Lower leg skin (tissue), 3 donors: ENCODE measurements at regions not wholly inside any gene's neighbourhood (a gene's known extent, or its start where the extent isn't known, plus 50 kb on each side); places are given as distances from the start of the nearest gene placed in this dataset.

Experiments
- CTCF ChIP-seq, 3 donors: fragments of 450-650 bp; IDR thresholded peaks; one replicate each; pipeline ENCODE4 v1.5.1; 2016; ENCODE audit warnings: antibody characterized with exemption in 3 of 3, mild to moderate bottlenecking in 3 of 3, moderate library complexity in 2 of 3
- POLR2A ChIP-seq, 2 donors: fragments of 450-650 bp; IDR thresholded peaks; one replicate each; pipeline ENCODE4 v1.6.1; 2016 to 2017; ENCODE audit warnings: antibody characterized with exemption in 2 of 2, mild to moderate bottlenecking in 1 of 2, moderate library complexity in 1 of 2

- no peak for TF ChIP-seq CTCF (IDR thresholded peaks at IDR 0.05)
- TF ChIP-seq POLR2A (IDR thresholded peaks at IDR 0.05), result no peak
Measured at GRCh38 chr5:164980480-164980879, 1475.1 kb downstream of the MAT2B start.
